ENCODE measurements at regions not wholly inside any gene's neighbourhood (a gene's known extent, or its start where the extent isn't known, plus 50 kb on each side); places are given as distances from the start of the nearest gene placed in this dataset.

DNA sequence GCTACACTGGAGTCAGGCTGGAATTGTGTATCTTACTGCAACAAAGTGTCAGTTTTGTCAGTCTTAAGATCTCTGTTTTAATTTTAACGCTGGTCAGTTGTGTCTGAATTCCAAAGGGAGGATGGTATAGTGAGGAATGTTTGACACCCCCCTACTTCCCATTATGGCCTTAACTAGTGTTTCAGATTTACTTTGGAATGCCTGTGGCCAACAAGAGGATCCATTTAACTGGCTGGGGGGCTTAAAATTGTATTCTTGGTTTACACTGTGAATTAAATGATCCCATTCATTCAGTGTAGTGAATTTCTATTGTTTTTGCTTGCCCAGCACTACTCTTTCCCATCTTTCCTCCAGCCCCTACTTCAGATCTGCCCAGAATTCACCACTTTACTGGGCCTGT lies 75.8 kb upstream of the IQCM start:
- Histone ChIP-seq H4K20me1 (ENCODE audit: low read depth, low read length) (no peaks in the 10 kb centered on the region), H3K4me2 (ENCODE audit: low read depth, low read length, poor library complexity, severe bottlenecking) (no peak overlapping the region), H3K27ac (ENCODE audit: low read depth, low read length) (no peak overlapping the region), H3K27me3 (ENCODE audit: low read length) (no peaks in the 10 kb centered on the region), H3K9me3 (ENCODE audit: insufficient read depth, low read length) (no peaks in the 10 kb centered on the region), H2AFZ (ENCODE audit: low read depth, low read length, severe bottlenecking) (no peak overlapping the region), H3K79me2 (ENCODE audit: insufficient read depth, low read length) (no peaks in the 10 kb centered on the region), H3F3A (ENCODE audit: insufficient read depth) (no peaks in the 10 kb centered on the region), H3K9ac (ENCODE audit: low read length) (no peak overlapping the region), H3K9me2 (replicated peaks; ENCODE audit: insufficient read depth, low read length) (no peaks in the 10 kb centered on the region), H3K4me3 (ENCODE audit: insufficient read depth, low read length, poor library complexity, severe bottlenecking) (no peak overlapping the region), H3K36me3 (ENCODE audit: low read length) (no peaks in the 10 kb centered on the region)
- TF ChIP-seq EZH2phosphoT487 (conservative IDR thresholded peaks at IDR 0.05; ENCODE audit: low read length) = no peak
- TF ChIP-seq, protein P1, sequence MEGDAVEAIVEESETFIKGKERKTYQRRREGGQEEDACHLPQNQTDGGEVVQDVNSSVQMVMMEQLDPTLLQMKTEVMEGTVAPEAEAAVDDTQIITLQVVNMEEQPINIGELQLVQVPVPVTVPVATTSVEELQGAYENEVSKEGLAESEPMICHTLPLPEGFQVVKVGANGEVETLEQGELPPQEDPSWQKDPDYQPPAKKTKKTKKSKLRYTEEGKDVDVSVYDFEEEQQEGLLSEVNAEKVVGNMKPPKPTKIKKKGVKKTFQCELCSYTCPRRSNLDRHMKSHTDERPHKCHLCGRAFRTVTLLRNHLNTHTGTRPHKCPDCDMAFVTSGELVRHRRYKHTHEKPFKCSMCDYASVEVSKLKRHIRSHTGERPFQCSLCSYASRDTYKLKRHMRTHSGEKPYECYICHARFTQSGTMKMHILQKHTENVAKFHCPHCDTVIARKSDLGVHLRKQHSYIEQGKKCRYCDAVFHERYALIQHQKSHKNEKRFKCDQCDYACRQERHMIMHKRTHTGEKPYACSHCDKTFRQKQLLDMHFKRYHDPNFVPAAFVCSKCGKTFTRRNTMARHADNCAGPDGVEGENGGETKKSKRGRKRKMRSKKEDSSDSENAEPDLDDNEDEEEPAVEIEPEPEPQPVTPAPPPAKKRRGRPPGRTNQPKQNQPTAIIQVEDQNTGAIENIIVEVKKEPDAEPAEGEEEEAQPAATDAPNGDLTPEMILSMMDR (IDR thresholded peaks at IDR 0.05; ENCODE audit: insufficient read depth, low read length, poor library complexity, severe bottlenecking) = no peak

DNA sequence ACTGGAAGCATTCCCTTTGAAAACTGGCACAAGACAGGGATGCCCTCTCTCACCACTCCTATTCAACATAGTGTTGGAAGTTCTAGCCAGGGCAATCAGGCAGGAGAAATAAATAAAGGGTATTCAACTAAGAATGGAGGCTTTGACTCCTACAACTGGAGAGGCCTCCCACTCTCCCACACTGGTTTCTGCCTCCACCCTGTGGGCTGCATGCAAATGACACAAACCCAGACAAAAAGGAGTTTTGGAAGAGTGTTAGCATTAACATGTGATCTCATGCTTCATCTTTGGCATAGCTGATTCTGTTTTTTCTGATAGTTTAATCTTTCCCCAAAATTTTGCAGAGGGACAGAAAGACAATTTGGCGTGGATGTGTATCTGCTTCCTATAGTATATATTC lies 80.8 kb upstream of the IQCM start:
- no peaks in the 10 kb centered on the region for H3F3A ChIP-seq (ENCODE audit: insufficient read depth)
- H3K27me3 ChIP-seq (ENCODE audit: low read length) = no peaks in the 10 kb centered on the region
- no peak overlapping the region for H3K9ac ChIP-seq (ENCODE audit: low read length)
- H3K9me2 ChIP-seq (replicated peaks; ENCODE audit: insufficient read depth, low read length) = no peaks in the 10 kb centered on the region
- H3K27ac ChIP-seq (ENCODE audit: low read depth, low read length) = no peak overlapping the region
- H3K36me3 ChIP-seq (ENCODE audit: low read length) = no peaks in the 10 kb centered on the region
- H4K20me1 ChIP-seq (ENCODE audit: low read depth, low read length) = no peaks in the 10 kb centered on the region; the same call in 1 of the 2 replicates
- no peaks in the 10 kb centered on the region for H3K79me2 ChIP-seq (ENCODE audit: insufficient read depth, low read length)
- no peaks in the 10 kb centered on the region for H3K9me3 ChIP-seq (ENCODE audit: insufficient read depth, low read length)
- no peak overlapping the region for H3K4me3 ChIP-seq (ENCODE audit: insufficient read depth, low read length, poor library complexity, severe bottlenecking)
- H3K4me2 ChIP-seq (ENCODE audit: low read depth, low read length, poor library complexity, severe bottlenecking) = no peak overlapping the region
- TF ChIP-seq EZH2phosphoT487 (conservative IDR thresholded peaks at IDR 0.05; ENCODE audit: low read length) = no peak
- TF ChIP-seq, protein P1 (IDR thresholded peaks at IDR 0.05; ENCODE audit: insufficient read depth, low read length, poor library complexity, severe bottlenecking) = no peak
- no peak overlapping the region for H2AFZ ChIP-seq (ENCODE audit: low read depth, low read length, severe bottlenecking)

DNA sequence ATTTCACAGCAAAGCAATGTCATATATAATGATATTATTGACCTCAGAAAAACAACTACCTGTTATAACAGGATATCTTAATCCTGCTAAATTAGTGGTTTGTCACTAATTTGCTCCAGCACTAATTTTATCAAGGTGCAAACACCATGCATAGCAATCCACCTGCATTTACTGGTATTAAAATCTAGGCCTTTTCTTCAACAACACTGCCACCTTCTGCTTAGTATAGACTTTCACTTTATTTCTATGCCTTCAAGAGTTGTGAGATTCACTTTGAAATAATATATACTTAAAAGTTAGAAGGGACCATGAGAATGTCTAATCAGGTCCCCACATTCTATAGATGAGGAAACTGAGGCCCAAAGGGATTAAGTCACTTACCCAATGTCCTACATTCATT lies 82.1 kb upstream of the IQCM start:
- Histone ChIP-seq H3K36me3 (ENCODE audit: low read length) (no peaks in the 10 kb centered on the region), H3K27ac (ENCODE audit: low read depth, low read length) (no peak overlapping the region), H3K4me2 (ENCODE audit: low read depth, low read length, poor library complexity, severe bottlenecking) (no peak overlapping the region), H3K9ac (ENCODE audit: low read length) (no peak overlapping the region), H3K27me3 (ENCODE audit: low read length) (no peaks in the 10 kb centered on the region), H3K79me2 (ENCODE audit: insufficient read depth, low read length) (no peaks in the 10 kb centered on the region), H3K4me3 (ENCODE audit: insufficient read depth, low read length, poor library complexity, severe bottlenecking) (no peak overlapping the region), H4K20me1 (ENCODE audit: low read depth, low read length) (no peaks in the 10 kb centered on the region; the same call in 1 of the 2 replicates), H3F3A (ENCODE audit: insufficient read depth) (no peaks in the 10 kb centered on the region), H2AFZ (ENCODE audit: low read depth, low read length, severe bottlenecking) (no peak overlapping the region), H3K9me2 (replicated peaks; ENCODE audit: insufficient read depth, low read length) (no peaks in the 10 kb centered on the region), H3K9me3 (ENCODE audit: insufficient read depth, low read length) (no peaks in the 10 kb centered on the region)
- TF ChIP-seq EZH2phosphoT487 (conservative IDR thresholded peaks at IDR 0.05; ENCODE audit: low read length) = no peak
- TF ChIP-seq, protein P1 (IDR thresholded peaks at IDR 0.05; ENCODE audit: insufficient read depth, low read length, poor library complexity, severe bottlenecking) = no peak
